Activated T-cell treated with anti-CD3 and anti-CD28 coated beads, Interleukin-2, amount 50 U/mL, for 4 hours (primary cell): ENCODE measurements at regions not wholly inside any gene's neighbourhood (a gene's known extent, or its start where the extent isn't known, plus 50 kb on each side); places are given as distances from the start of the nearest gene placed in this dataset.

ENCODE experiments used
- ATAC-seq, 2 donors: fragments of 200-7000 bp; cut with Tn5 transposase; one replicate each; pipeline ENCODE4 v1.10.0; 2021
- DNase-seq: peaks from one replicate; pipeline ENCODE4 v3.0.0-alpha.2; 2020
- H3K27me3 Mint-ChIP-seq: one replicate; pipeline ENCODE4 v1.8.0; 2021; ENCODE audit warnings: low read depth, mixed read lengths
- H3K36me3 Mint-ChIP-seq: one replicate; pipeline ENCODE4 v1.8.0; 2022; ENCODE audit warnings: mixed read lengths; ENCODE audit not compliant: insufficient read depth
- H3K4me1 Mint-ChIP-seq: one replicate; pipeline ENCODE4 v1.8.0; 2021; ENCODE audit warnings: low read depth, mixed read lengths
- H3K4me3 Mint-ChIP-seq: one replicate; pipeline ENCODE4 v1.8.0; 2021; ENCODE audit warnings: mild to moderate bottlenecking, moderate library complexity, mixed read lengths
- H3K9me3 Mint-ChIP-seq: one replicate; pipeline ENCODE4 v1.8.0; 2021; ENCODE audit warnings: mixed read lengths

- H3K36me3 Mint-ChIP-seq, result no peaks in the 10 kb centered on the region
- H3K9me3 Mint-ChIP-seq, result no peaks in the 10 kb centered on the region
- no peaks in the 10 kb centered on the region for H3K27me3 Mint-ChIP-seq
Observed at GRCh38 chr7:108813251-108814014, 243.8 kb downstream of the DNAJB9 start.

GRCh38 chr7:108815815-108816214 is 246.1 kb downstream of the DNAJB9 start:
- Mint-ChIP-seq H3K27me3 (no peaks in the 10 kb centered on the region), H3K4me3 (no peak overlapping the region), H3K4me1 (no peaks in the 10 kb centered on the region), H3K9me3 (no peaks in the 10 kb centered on the region), H3K36me3 (no peaks in the 10 kb centered on the region)
- no peak for DNase-seq
- no peak for ATAC-seq

More at GRCh38 chr7:108813251-108814014, 243.8 kb downstream of the DNAJB9 start:
- no peak for DNase-seq
- Mint-ChIP-seq H3K4me1 (no peaks in the 10 kb centered on the region), H3K4me3 (no peak overlapping the region)
- no peak for ATAC-seq

- ATAC-seq, result no peak
- no peak overlapping the region for H3K4me3 Mint-ChIP-seq
Observed at GRCh38 chr7:108818742-108819141, 249.1 kb downstream of the DNAJB9 start.

DNA sequence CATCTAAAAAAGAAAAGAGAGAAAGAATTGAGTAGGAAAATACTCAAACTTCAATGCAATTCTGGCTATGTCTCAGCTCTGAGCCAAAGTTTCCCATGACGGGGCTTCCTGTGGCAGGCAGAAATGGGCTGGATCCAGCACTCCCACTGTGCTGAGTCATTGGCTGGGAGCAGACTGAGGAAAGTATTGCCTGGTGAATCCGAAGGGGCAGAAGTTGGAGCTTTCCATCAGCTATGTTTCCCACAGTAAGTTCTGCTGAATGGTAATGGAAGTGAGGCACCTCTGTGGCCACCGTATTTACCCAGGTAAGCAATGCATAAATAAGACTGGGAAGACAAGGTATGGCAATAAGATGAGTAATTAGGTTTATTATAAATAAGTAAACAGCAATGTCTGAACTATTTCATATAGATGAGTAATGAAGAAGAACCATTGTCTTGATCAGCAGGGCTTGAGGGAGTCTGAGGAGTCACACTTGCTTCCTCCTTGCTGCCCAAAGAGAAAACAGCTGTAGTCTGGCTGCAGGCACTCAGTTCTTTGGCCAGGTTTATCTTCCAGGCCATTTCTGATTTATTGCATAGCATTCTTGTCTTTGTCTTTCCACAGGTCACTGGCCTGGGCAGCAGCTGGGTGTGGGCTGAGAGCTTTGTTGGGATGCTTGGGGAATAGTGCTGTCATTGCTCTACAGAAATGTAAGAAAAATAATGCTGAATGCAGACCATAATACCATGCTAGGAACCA is 255.3 kb downstream of the DNAJB9 start:
- Mint-ChIP-seq H3K4me1 (no peaks in the 10 kb centered on the region), H3K27me3 (no peaks in the 10 kb centered on the region), H3K36me3 (no peaks in the 10 kb centered on the region), H3K9me3 (peaks cover 3% of the 10 kb centered on the region), H3K4me3 (no peak overlapping the region)
- ATAC-seq (no peak), DNase-seq (no peak)

More at GRCh38 chr7:108818742-108819141, 249.1 kb downstream of the DNAJB9 start:
- no peaks in the 10 kb centered on the region for H3K27me3 Mint-ChIP-seq
- no peaks in the 10 kb centered on the region for H3K4me1 Mint-ChIP-seq
- DNase-seq, result no peak
- no peaks in the 10 kb centered on the region for H3K36me3 Mint-ChIP-seq
- H3K9me3 Mint-ChIP-seq, result no peaks in the 10 kb centered on the region

- ATAC-seq, result no peak
- Mint-ChIP-seq H3K36me3 (no peaks in the 10 kb centered on the region), H3K4me1 (no peaks in the 10 kb centered on the region), H3K4me3 (no peak overlapping the region), H3K9me3 (peaks cover 3% of the 10 kb centered on the region), H3K27me3 (no peaks in the 10 kb centered on the region)
- DNase-seq, result no peak
Observed at GRCh38 chr7:108825581-108825909, 255.9 kb downstream of the DNAJB9 start.

GRCh38 chr7:108836256-108836655 is 266.6 kb downstream of the DNAJB9 start:
- ATAC-seq (no peak), DNase-seq (no peak)
- Mint-ChIP-seq H3K4me1 (no peaks in the 10 kb centered on the region), H3K36me3 (no peaks in the 10 kb centered on the region), H3K27me3 (no peaks in the 10 kb centered on the region), H3K4me3 (no peak overlapping the region), H3K9me3 (no peaks in the 10 kb centered on the region)

- peaks cover 2% of the 10 kb centered on the region for H3K27me3 Mint-ChIP-seq
- ATAC-seq (no peak), DNase-seq (no peak)
- no peak overlapping the region for H3K4me3 Mint-ChIP-seq
- H3K4me1 Mint-ChIP-seq, result no peaks in the 10 kb centered on the region
- no peaks in the 10 kb centered on the region for H3K36me3 Mint-ChIP-seq
- no peaks in the 10 kb centered on the region for H3K9me3 Mint-ChIP-seq
Observed at GRCh38 chr7:108838198-108838597, 268.5 kb downstream of the DNAJB9 start.

GRCh38 chr7:108839076-108839475 is 269.4 kb downstream of the DNAJB9 start:
- peaks cover 2% of the 10 kb centered on the region for H3K27me3 Mint-ChIP-seq
- no peak for DNase-seq
- H3K4me3 Mint-ChIP-seq, result no peak overlapping the region
- no peaks in the 10 kb centered on the region for H3K36me3 Mint-ChIP-seq
- H3K9me3 Mint-ChIP-seq, result no peaks in the 10 kb centered on the region
- no peak for ATAC-seq
- no peaks in the 10 kb centered on the region for H3K4me1 Mint-ChIP-seq

DNA sequence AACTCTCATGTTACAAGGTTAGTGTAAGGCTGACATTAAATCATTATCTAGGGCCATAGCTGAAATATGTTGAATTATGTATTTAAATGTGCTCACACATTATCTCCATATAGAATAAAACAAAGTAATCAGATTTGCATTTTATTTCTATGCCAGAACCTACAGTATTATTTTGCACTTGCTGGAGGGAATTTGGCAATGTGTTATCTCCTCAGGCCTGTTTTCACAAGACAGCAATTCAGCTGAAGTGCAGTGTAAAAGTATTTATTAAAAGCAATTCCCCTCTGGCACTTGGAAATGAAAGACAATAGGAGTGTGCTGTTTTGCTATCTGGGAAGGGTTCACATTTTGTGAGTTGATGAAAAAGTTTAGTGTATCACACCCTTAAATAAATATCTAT is 276.3 kb downstream of the DNAJB9 start:
- no peak for ATAC-seq
- no peaks in the 10 kb centered on the region for H3K4me1 Mint-ChIP-seq
- DNase-seq, result no peak
- H3K36me3 Mint-ChIP-seq, result no peaks in the 10 kb centered on the region
- no peak overlapping the region for H3K4me3 Mint-ChIP-seq
- H3K9me3 Mint-ChIP-seq, result no peaks in the 10 kb centered on the region
- peaks cover 2% of the 10 kb centered on the region for H3K27me3 Mint-ChIP-seq

DNA sequence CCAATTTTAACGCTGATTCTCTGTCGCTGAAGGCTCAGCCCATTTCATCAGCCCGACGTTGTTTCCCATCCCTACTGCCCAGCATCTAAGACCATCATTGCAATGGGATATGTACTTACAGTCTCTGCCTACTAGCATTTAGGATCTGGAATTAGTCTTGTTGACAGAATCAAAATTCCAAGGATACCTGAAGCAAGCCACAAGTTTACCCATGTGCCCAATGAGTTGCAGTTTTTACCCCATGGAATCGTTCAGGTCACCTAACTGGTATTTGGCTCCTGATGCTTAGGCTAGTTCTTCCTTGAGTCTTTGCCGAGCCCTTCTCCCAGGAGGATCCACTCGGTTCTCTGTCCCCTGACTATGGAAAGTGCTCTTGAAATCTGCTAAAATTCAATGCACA is 276.8 kb downstream of the DNAJB9 start:
- Mint-ChIP-seq H3K9me3 (no peaks in the 10 kb centered on the region), H3K36me3 (no peaks in the 10 kb centered on the region), H3K4me1 (no peaks in the 10 kb centered on the region), H3K4me3 (no peak overlapping the region), H3K27me3 (peaks cover 2% of the 10 kb centered on the region)
- no peak for ATAC-seq
- no peak for DNase-seq

DNA sequence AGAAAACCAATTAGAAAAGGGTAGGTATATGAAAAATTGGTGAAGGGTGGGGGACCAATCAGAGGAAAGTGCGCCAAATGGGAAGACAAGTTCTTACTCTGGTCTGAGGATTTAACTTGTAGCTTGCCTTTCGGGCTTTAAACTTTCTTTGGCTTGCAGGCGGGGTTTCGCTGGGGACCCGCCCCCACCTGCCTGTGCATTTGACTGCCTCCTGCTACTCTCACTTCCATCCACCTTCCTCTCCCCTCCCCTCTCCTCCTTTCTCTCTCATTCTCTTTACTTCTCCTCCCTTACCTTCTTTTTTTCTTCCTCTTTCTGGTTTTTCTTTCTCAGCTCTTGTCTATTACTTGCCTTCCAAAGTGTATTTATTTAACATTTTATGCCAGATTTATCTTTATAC is 278.8 kb downstream of the DNAJB9 start:
- H3K4me3 Mint-ChIP-seq, result no peak overlapping the region
- H3K27me3 Mint-ChIP-seq, result no peaks in the 10 kb centered on the region
- H3K9me3 Mint-ChIP-seq, result no peaks in the 10 kb centered on the region
- ATAC-seq (no peak), DNase-seq (no peak)
- H3K36me3 Mint-ChIP-seq, result no peaks in the 10 kb centered on the region
- H3K4me1 Mint-ChIP-seq, result no peaks in the 10 kb centered on the region

DNA sequence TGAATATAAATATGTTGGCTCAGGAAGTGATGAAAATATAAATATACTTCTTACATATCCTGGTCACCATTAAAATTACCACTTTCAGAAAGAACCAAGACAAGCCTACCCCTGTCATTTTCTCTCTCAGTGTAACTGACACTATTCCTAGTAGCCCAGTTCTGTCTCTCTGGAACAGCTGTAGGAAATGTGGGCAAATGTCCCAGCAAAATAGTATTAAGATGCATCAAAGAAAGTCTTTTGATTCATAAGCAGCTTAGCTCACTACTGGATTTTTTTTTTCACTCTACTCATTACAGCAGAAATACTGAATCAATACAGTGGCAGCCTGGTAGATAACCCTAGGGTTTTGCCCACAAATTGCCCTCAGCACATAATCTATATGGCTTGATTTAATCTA is 290.9 kb downstream of the DNAJB9 start:
- Mint-ChIP-seq H3K9me3 (peaks cover 11% of the 10 kb centered on the region), H3K36me3 (no peaks in the 10 kb centered on the region), H3K4me3 (no peak overlapping the region), H3K27me3 (no peaks in the 10 kb centered on the region), H3K4me1 (no peaks in the 10 kb centered on the region)
- DNase-seq, result no peak
- no peak for ATAC-seq

DNA sequence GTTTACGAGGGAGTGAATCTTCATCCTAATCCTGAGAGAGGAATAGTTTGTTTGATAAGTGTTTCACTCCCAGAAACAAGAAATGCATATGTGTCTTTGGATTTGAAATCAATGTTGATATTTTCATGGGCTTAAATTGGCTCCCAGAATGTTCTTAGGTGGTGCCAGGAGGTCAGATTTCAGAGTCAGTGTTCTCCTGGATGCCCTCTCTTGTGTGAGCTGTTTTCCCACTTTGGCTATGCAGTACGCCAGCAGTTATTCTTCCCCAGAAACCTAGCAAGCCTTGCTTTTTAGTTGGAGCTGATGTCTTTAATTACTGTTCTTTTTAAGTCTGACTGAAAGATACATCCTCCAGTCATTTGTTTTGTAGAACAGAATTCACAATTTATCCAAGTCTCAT is 291.4 kb downstream of the DNAJB9 start:
- no peak for DNase-seq
- Mint-ChIP-seq H3K4me3 (no peak overlapping the region), H3K36me3 (no peaks in the 10 kb centered on the region), H3K4me1 (no peaks in the 10 kb centered on the region), H3K9me3 (peaks cover 11% of the 10 kb centered on the region), H3K27me3 (no peaks in the 10 kb centered on the region)
- no peak for ATAC-seq

DNA sequence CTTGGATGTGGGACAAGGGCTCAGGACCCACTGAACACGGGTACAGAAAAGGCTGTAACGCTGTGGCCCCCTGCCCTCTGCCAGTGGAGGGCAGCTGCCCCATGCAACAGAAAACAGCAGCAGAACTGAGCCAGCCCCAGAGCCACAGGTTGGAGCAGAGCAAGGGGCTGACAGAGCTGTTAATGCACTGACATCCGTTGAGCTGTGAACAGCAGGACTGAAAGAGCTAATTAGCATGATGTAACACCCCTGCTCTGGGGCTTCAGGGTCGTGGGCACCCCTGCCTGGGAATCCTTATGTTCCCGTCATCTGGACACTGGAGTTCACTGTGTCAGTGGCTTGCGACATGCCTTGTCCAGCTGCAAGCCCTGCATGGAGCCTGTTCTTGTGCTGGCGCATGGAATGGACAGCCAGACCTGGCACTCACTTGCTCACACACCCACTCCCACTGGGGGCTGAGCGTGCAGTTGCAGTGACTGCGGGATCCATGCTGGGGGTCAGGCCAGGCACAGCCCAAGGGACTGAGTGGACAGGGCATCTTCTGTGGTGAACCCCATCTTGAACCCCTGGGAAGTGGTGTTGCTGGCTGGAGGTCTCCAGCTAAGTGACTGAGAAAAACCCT is 293.7 kb downstream of the DNAJB9 start:
- H3K4me1 Mint-ChIP-seq, result no peaks in the 10 kb centered on the region
- DNase-seq (no peak), ATAC-seq (no peak)
- H3K27me3 Mint-ChIP-seq, result no peaks in the 10 kb centered on the region
- H3K9me3 Mint-ChIP-seq, result peaks cover 10% of the 10 kb centered on the region
- H3K4me3 Mint-ChIP-seq, result no peak overlapping the region
- H3K36me3 Mint-ChIP-seq, result no peaks in the 10 kb centered on the region

GRCh38 chr7:108869070-108869469 is 299.4 kb downstream of the DNAJB9 start:
- no peaks in the 10 kb centered on the region for H3K4me1 Mint-ChIP-seq
- peaks cover 9% of the 10 kb centered on the region for H3K9me3 Mint-ChIP-seq
- no peaks in the 10 kb centered on the region for H3K36me3 Mint-ChIP-seq
- no peak for ATAC-seq
- no peak overlapping the region for H3K4me3 Mint-ChIP-seq
- no peaks in the 10 kb centered on the region for H3K27me3 Mint-ChIP-seq
- DNase-seq, result no peak
